Activated naive CD4-positive, alpha-beta T cell treated with anti-CD3 and anti-CD28 coated beads, Interleukin-2, amount 50 U/mL, for 24 hours (primary cell): ENCODE measurements at regions not wholly inside any gene's neighbourhood (a gene's known extent, or its start where the extent isn't known, plus 50 kb on each side); places are given as distances from the start of the nearest gene placed in this dataset.

ENCODE experiments used
- H3K27ac Mint-ChIP-seq: one replicate; pipeline ENCODE4 v1.8.0; 2021; ENCODE audit warnings: mild to moderate bottlenecking, mixed read lengths
- H3K27me3 Mint-ChIP-seq: one replicate; pipeline ENCODE4 v1.8.0; 2021; ENCODE audit warnings: mixed read lengths
- H3K36me3 Mint-ChIP-seq: one replicate; pipeline ENCODE4 v1.8.0; 2021; ENCODE audit warnings: mixed read lengths
- H3K4me1 Mint-ChIP-seq: one replicate; pipeline ENCODE4 v1.8.0; 2021; ENCODE audit warnings: mixed read lengths
- H3K4me3 Mint-ChIP-seq: one replicate; pipeline ENCODE4 v1.8.0; 2021; ENCODE audit warnings: mild to moderate bottlenecking, mixed read lengths
- H3K9me3 Mint-ChIP-seq: one replicate; pipeline ENCODE4 v1.8.0; 2021; ENCODE audit warnings: mixed read lengths

DNA sequence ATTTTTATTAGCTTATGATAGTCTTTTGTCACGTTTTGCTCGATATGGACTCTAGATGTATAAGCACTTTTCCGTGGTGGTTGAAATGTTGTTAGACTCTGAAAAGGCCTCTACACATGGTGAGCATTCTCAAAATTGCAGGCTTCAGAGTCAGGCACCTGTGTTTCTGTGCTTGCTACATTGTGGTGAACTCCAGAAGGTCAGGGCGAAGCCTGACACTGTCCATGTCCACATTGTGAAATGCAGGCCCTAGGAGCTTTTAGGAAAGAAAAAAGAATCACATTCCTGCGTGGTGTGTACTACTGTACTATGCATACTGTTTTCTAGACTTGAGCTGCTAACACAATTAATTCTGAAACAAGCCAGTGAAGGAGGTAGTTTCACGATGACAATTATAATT lies 86.3 kb downstream of the HS3ST1 start:
- Mint-ChIP-seq H3K4me1 (no peaks in the 10 kb centered on the region), H3K27ac (no peak overlapping the region), H3K27me3 (peaks cover 4% of the 10 kb centered on the region), H3K4me3 (no peak overlapping the region), H3K36me3 (no peaks in the 10 kb centered on the region), H3K9me3 (no peaks in the 10 kb centered on the region)

DNA sequence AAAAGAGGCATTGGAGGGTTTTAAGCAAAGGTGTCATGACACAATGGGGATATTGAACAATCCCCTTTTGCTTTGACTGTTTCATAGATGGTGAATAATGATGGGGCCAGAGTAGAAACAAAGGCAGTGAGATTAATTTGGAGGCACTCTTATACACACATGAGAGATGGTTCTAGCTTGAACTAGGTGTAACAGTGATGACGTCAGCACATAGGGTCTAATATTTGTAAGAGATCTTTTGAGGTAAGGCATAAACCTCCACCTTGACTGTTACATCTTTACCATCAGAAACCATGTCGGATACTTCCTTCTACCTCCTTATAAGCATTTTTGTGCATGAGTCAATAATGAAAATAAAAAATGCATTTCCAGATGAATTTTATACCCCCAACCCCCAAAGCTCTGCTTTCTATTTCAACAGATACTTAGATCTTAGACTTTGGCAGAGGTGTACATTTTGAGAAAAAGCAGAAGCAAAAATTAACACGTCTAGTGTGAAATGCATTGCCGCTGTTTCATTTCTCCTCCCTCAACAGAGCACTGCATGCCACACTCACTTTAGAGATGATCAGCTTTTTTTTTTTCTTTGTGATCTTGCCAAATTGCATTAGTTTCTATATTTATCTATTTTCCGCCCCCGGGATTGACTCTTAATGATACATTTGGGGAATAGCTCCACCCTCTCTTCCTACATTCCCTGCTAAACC lies 87.2 kb downstream of the HS3ST1 start:
- H3K36me3 Mint-ChIP-seq = no peaks in the 10 kb centered on the region
- no peak overlapping the region for H3K4me3 Mint-ChIP-seq
- H3K27me3 Mint-ChIP-seq = peaks cover 4% of the 10 kb centered on the region
- H3K4me1 Mint-ChIP-seq = no peaks in the 10 kb centered on the region
- no peak overlapping the region for H3K27ac Mint-ChIP-seq
- H3K9me3 Mint-ChIP-seq = no peaks in the 10 kb centered on the region

DNA sequence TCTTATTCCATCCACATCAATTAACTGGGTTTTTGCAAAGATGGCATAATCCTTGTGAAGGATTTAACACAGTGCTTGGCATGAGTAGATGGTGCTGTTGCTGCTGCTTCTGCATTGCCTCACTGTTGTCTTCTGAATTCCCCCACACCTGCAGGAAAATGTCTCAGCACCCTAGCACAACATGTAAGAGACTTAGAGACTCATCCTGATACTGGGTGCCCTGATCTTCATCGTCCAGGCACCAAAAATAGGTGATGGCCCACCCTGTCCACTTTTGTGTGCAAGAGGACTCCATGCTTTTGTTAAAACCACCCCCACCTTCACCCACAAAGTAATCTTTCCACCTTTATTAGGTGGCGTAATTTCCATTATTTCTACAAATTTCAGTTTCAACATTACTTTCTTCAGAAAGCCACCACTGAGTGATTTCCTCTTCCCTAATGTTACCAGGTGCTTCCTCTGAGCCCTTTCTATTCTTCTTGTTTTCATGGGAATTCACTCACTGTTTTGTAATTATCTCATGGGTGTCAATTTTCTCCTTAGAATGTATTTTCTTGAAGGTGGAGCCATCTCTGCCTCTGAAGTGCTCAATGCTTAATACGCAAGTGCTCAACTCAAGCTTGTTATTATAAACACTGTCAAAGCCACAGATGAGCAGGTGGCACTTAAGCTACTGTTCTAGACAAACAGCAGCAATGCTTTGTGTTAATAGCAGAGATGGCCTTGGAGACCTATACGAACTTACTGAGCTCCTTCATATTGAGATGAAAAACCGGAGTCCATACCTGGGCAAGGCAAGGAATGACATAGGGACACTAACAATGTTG lies 89.5 kb downstream of the HS3ST1 start:
- Mint-ChIP-seq H3K9me3 (no peaks in the 10 kb centered on the region), H3K27me3 (peaks cover 4% of the 10 kb centered on the region), H3K4me1 (no peaks in the 10 kb centered on the region), H3K4me3 (no peak overlapping the region), H3K36me3 (no peaks in the 10 kb centered on the region), H3K27ac (no peak overlapping the region)

DNA sequence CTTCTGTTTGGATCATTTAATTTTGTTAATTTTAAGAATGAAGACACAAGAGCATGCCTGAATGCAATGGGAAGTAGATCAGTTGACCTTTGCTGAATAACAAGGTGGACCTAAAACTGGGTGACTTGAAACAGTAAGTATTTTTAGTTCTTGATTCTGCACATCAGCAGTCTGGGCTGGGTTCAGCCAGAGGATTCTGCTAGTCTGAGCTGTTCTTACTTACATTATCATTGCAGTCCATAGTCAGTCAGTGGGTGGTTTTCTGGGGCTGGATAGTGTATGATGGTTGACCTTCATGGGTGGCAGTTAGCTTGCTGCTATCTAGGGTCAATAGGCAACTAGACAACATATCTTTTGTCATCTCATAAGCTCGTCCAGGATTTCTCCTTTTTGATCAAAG lies 91.4 kb downstream of the HS3ST1 start:
- Mint-ChIP-seq H3K4me1 (no peaks in the 10 kb centered on the region), H3K27me3 (peaks cover 4% of the 10 kb centered on the region), H3K27ac (no peak overlapping the region), H3K36me3 (no peaks in the 10 kb centered on the region), H3K9me3 (no peaks in the 10 kb centered on the region), H3K4me3 (no peak overlapping the region)

DNA sequence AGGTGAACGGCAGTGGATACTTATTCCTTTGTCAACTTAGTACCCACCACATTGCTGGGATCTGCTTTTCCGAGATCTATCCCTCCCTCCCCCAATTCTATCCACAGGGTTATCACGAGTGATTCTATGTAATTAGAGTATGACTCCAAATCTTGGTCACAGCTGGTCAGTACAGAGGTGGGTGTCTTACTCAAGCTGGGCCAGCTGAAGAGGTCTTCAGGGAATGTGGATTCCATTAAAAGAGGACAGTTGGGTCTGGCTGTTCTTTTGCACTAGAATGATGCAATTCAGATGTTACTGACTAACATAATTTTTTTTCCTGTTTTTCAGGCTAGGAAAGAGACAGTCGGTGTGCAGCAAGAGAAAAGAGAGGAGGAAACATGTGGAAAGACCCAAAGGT lies 92.3 kb downstream of the HS3ST1 start:
- no peaks in the 10 kb centered on the region for H3K9me3 Mint-ChIP-seq
- no peak overlapping the region for H3K4me3 Mint-ChIP-seq
- H3K27ac Mint-ChIP-seq = no peak overlapping the region
- H3K4me1 Mint-ChIP-seq = no peaks in the 10 kb centered on the region
- no peaks in the 10 kb centered on the region for H3K36me3 Mint-ChIP-seq
- H3K27me3 Mint-ChIP-seq = peaks cover 1% of the 10 kb centered on the region

DNA sequence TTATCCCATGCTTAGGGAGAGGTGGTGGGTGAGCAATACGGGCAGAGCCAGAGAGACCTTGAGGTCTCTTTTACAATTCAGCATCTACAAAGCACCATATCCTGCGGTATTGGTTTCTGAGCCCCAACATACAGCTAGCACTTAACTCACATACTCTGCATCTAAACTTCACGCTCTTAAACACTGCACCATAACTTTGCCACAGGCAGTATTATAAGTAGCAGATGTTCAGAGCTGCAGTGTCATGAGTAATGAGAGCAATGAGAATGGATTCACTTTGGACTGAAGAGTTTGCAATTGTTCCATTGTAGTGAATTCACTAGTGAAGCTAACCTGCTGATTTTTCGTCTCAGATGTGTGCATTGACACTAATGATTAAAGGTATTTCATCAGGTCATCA lies 93.8 kb downstream of the HS3ST1 start:
- Mint-ChIP-seq H3K4me1 (no peaks in the 10 kb centered on the region), H3K36me3 (no peaks in the 10 kb centered on the region), H3K9me3 (no peaks in the 10 kb centered on the region), H3K27ac (no peak overlapping the region), H3K4me3 (no peak overlapping the region), H3K27me3 (peaks cover 1% of the 10 kb centered on the region)

DNA sequence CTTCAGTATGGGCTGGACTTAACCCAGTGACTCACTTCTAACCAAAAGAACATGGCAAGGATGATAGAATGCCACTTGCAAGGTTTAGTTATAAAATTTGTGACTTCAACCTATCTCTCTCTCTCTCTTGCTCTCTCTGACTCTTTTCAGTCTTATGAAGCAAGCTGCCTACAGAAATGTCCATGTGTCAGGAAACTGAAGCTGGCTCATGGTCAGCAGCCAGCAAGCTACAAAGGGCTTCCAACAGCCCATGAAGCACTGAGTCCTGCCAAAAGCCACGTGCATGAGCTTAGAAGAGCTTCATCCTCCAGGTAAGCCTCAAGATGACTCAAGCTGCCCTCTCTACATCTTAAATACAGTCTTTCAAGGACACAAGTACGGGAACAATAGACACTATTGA lies 100.3 kb downstream of the HS3ST1 start:
- no peaks in the 10 kb centered on the region for H3K36me3 Mint-ChIP-seq
- H3K27me3 Mint-ChIP-seq = peaks cover 4% of the 10 kb centered on the region
- no peak overlapping the region for H3K4me3 Mint-ChIP-seq
- peaks cover under 1% of the 10 kb centered on the region for H3K9me3 Mint-ChIP-seq
- H3K4me1 Mint-ChIP-seq = no peaks in the 10 kb centered on the region
- H3K27ac Mint-ChIP-seq = no peak overlapping the region

DNA sequence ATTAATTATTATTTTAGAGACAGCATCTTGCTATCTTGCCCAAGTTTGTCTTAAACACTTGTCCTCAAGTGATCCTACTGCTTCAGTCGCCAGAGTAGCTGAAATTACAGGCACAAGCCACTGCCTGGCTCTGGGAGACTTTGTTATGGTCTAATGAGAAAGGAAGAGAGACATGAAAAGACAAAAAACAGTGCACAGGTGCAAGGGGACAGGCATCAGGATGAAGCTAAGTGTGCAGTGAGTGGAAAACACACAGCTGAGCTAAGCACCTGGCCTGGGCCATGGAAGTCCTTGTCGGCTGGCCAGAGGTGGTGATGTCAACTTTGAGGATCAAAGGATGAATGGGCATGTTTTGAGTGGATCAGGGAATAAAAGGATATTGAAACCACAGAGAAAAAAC lies 102.7 kb downstream of the HS3ST1 start:
- H3K27ac Mint-ChIP-seq = no peak overlapping the region
- peaks cover 22% of the 10 kb centered on the region for H3K9me3 Mint-ChIP-seq
- H3K27me3 Mint-ChIP-seq = peaks cover 4% of the 10 kb centered on the region
- H3K36me3 Mint-ChIP-seq = peaks cover 2% of the 10 kb centered on the region
- H3K4me3 Mint-ChIP-seq = no peak overlapping the region
- H3K4me1 Mint-ChIP-seq = no peaks in the 10 kb centered on the region

DNA sequence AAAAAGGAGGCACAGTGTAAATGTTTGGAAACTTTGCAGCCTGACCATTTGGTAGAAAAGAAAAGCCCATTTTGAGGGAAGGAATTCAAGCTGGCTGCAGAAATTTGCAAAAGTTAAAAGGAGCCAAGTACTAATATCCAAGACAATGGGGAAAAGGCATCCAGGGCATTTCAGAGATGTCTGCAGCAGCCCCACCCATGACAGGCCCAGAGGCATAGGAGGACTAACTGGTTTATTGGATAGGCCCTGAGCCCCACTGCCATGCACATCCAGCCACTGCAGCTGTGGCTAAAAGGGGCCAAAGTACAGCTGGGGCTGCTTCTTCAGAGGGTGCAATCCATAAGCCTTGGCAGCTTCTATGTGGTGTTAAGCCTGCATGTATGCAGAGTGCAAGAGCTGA lies 104.9 kb downstream of the HS3ST1 start:
- Mint-ChIP-seq H3K36me3 (peaks cover 2% of the 10 kb centered on the region), H3K27me3 (peaks cover 4% of the 10 kb centered on the region), H3K9me3 (peaks cover 22% of the 10 kb centered on the region), H3K27ac (no peak overlapping the region), H3K4me1 (no peaks in the 10 kb centered on the region), H3K4me3 (no peak overlapping the region)

DNA sequence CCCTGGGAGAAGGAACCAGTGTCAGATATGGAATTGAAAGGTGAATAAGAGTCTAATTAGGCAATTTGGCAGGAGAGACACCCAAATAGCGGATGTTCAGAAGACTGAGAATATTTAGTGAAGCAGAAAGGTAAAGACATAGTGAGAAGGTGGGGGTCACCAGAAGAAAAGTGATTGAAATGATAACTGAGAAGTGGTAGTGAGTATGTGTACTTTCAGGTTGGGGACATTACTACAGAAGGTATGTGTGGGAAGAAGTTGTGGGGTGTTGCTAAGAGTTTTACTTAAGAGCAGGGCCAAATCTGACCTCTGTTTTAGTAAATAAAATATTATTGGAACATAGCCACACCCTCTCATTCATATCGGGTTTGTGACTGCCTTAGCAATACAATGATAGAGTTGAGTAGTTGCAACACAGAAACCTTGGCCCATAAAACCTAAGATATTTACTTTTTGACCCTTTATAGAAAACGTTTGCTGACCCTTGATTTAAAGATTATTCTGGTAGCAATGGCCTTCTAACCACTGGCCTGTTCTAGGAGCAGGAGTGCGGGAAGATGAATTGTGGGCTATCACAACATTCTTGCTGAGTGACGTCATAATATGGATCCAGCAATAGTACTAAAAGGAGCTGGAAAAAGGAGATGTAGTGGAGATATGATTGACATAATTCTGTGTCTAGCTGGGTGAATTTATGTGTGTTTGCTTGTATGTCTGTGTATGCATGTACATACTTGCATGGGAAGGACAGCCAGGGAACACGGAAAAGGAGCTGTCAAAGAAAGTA lies 115.3 kb downstream of the HS3ST1 start:
- Mint-ChIP-seq H3K9me3 (peaks cover 5% of the 10 kb centered on the region), H3K27ac (no peak overlapping the region), H3K27me3 (peaks cover 6% of the 10 kb centered on the region), H3K4me1 (no peaks in the 10 kb centered on the region), H3K36me3 (no peaks in the 10 kb centered on the region), H3K4me3 (no peak overlapping the region)

DNA sequence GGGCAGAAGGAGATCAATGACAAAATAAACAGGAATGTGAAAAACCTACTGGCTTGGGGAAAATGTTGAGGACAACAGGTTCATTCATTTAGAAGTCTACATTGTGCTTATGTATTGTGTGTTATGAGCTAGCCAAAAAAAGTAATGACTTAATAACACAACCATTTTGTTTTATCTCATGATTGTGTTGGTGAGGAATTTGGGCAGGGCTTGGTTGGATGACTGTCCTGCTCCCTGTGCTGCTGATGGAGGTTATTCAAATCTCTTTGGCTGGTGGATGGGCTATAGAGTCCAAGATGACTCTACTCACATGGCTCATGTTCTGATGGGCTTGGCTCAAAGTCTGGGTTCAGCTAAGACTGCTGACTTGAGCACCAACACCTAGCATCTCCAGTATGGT lies 116.3 kb downstream of the HS3ST1 start:
- Mint-ChIP-seq H3K9me3 (peaks cover 5% of the 10 kb centered on the region), H3K27ac (no peak overlapping the region), H3K36me3 (no peaks in the 10 kb centered on the region), H3K4me3 (no peak overlapping the region), H3K4me1 (no peaks in the 10 kb centered on the region), H3K27me3 (peaks cover 6% of the 10 kb centered on the region)

DNA sequence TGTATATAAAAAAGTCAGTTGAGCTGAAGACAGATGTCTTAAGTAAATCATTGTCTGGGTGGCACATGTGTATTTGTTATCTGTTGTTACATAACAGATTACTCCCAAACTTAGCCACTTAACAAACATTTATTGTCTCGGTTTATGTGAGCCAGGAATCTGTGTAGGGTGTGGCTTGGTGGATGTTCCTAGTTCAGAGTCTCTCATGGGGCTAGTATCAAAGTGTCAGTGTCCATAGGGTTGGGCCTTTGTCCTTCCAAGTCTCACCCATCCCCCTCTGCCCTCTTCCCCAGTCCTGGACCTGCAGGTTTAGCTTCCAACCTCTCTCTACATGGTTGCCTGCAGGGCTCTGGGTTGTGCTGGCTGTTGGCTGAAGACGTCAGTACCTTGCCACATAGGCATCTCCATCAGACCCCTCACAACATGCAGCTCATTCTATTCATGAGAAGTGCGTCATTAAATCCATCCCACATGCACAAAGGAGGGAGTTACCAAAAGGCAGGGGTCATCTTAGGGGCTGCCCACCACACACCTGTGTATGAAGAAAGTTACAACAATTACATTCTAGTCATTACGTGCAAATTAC lies 127.5 kb downstream of the HS3ST1 start:
- Mint-ChIP-seq H3K9me3 (no peaks in the 10 kb centered on the region), H3K4me3 (no peak overlapping the region), H3K27ac (no peak overlapping the region)

DNA sequence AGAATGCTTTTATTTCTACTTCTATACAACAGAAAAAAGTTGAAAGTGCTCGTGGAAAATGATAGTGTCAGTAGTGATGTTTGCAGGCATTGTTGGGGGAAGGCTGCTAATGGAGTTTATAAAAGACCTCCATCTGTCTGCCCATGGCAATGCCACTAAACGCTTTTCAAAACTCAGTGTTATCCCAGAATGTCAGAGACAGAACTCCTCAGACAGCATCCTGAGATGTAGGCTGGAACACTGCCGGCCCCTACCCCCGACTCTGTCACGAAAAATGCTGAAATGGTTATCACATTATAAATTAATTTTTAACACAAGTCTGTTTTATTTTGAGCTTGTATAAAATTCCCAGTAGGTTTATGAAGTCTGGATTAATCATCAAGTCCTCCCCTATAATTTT lies 128.9 kb downstream of the HS3ST1 start:
- no peaks in the 10 kb centered on the region for H3K4me1 Mint-ChIP-seq
- H3K36me3 Mint-ChIP-seq = no peaks in the 10 kb centered on the region

More for the DNA sequence above, 127.5 kb downstream of the HS3ST1 start:
- Mint-ChIP-seq H3K36me3 (no peaks in the 10 kb centered on the region), H3K4me1 (no peaks in the 10 kb centered on the region), H3K27me3 (peaks cover 6% of the 10 kb centered on the region)

DNA sequence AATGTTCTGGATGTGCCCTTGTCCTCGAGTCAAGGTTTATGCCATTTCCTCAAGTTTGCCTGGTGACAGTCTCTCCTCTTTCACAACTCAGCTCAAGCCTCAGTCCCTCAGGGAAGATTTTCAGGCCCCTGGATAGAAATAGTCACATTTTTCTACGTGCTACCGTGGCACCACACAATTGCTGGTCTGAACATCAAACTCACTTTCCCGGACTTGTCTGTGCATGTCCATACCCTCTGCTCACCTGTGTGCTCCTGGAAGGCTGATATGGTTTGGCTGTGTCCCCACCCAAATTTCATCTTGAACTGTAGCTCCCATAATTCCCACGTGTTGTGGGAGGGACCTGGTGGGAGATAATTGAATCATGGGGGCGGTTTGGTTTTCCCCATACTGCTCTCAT lies 129.7 kb downstream of the HS3ST1 start:
- Mint-ChIP-seq H3K27ac (no peak overlapping the region), H3K9me3 (no peaks in the 10 kb centered on the region), H3K4me3 (no peak overlapping the region), H3K27me3 (peaks cover 5% of the 10 kb centered on the region), H3K36me3 (no peaks in the 10 kb centered on the region), H3K4me1 (no peaks in the 10 kb centered on the region)

More for the DNA sequence above, 128.9 kb downstream of the HS3ST1 start:
- Mint-ChIP-seq H3K27me3 (peaks cover 6% of the 10 kb centered on the region), H3K9me3 (no peaks in the 10 kb centered on the region), H3K27ac (no peak overlapping the region), H3K4me3 (no peak overlapping the region)

DNA sequence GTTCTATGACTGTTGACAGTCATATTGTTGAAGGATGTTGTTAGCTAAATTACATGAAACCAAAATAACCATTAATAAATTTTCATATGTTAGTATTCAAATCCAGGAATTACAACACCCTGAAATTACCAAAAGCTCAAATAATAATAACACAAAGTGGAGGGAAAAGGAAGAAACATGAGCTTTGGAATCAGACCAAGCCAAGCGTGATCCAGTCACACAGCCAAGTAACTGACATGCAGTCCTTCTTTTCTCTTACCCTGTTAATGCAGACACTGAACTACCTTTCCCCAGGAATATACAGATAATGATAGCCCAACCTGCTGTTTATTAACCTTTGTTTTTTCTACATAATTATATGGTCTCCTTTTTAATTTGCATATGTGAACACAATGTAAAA lies 130.2 kb downstream of the HS3ST1 start:
- no peaks in the 10 kb centered on the region for H3K36me3 Mint-ChIP-seq
- no peak overlapping the region for H3K27ac Mint-ChIP-seq
- no peaks in the 10 kb centered on the region for H3K9me3 Mint-ChIP-seq
- no peak overlapping the region for H3K4me3 Mint-ChIP-seq
- H3K27me3 Mint-ChIP-seq = peaks cover under 1% of the 10 kb centered on the region
- no peaks in the 10 kb centered on the region for H3K4me1 Mint-ChIP-seq
